ENCODE measurements at regions not wholly inside any gene's neighbourhood (a gene's known extent, or its start where the extent isn't known, plus 50 kb on each side); places are given as distances from the start of the nearest gene placed in this dataset.

DNA sequence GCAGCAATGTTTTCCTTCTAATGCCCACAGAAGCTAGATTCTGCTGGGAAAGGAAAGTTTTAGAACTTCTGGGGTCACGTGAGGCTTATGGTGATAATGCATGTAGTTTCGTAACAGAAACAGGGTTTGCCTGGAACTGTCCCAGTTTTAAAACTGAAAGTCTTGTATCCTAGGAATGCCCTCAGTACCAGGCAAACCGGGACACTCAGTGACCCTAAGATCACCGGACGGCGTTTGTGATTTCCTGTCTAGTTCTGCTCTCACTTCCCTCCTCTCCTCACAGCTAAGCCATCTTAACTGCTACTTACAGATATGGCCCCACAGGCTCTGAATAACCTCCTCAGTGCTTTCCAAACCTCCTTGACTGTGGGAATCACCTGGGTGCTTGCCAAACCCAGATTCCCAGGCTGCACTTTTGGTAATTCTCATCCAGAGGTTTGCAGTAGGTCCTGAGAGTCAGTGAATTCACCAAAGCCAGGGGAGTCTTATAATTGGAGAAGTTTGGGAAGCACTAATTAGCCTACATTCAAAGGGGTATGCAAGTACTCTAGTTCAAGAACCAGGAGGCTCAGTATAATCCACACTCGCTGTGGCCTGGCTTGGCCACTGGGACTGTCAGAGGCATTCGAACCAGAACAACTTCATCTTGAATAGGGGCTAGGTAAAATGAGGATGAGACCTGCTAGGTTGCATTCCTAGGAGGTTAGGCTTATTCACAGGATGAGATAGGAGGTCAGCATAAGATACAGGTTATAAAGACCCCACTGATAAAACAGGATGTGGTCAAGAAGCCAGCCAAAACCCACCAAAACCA lies 231.6 kb upstream of the MYLIP start:
- TF ChIP-seq SALL2 (tag by site-specific recombination; IDR thresholded peaks at IDR 0.05; ENCODE audit: borderline replicate concordance) = no peak
- no peak for TF ChIP-seq ZNF184 (tag by site-specific recombination; IDR thresholded peaks at IDR 0.05)
- no peak for TF ChIP-seq ZNF133 (tag by site-specific recombination; IDR thresholded peaks at IDR 0.05)
- TF ChIP-seq, protein P1, sequence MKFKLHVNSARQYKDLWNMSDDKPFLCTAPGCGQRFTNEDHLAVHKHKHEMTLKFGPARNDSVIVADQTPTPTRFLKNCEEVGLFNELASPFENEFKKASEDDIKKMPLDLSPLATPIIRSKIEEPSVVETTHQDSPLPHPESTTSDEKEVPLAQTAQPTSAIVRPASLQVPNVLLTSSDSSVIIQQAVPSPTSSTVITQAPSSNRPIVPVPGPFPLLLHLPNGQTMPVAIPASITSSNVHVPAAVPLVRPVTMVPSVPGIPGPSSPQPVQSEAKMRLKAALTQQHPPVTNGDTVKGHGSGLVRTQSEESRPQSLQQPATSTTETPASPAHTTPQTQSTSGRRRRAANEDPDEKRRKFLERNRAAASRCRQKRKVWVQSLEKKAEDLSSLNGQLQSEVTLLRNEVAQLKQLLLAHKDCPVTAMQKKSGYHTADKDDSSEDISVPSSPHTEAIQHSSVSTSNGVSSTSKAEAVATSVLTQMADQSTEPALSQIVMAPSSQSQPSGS (tag by site-specific recombination; IDR thresholded peaks at IDR 0.05; ENCODE audit: low read depth) = no peak
- TF ChIP-seq, protein P2, sequence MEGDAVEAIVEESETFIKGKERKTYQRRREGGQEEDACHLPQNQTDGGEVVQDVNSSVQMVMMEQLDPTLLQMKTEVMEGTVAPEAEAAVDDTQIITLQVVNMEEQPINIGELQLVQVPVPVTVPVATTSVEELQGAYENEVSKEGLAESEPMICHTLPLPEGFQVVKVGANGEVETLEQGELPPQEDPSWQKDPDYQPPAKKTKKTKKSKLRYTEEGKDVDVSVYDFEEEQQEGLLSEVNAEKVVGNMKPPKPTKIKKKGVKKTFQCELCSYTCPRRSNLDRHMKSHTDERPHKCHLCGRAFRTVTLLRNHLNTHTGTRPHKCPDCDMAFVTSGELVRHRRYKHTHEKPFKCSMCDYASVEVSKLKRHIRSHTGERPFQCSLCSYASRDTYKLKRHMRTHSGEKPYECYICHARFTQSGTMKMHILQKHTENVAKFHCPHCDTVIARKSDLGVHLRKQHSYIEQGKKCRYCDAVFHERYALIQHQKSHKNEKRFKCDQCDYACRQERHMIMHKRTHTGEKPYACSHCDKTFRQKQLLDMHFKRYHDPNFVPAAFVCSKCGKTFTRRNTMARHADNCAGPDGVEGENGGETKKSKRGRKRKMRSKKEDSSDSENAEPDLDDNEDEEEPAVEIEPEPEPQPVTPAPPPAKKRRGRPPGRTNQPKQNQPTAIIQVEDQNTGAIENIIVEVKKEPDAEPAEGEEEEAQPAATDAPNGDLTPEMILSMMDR (tag by site-specific recombination; IDR thresholded peaks at IDR 0.05) = no peak
- no peak for TF ChIP-seq SCRT1 (tag by site-specific recombination; IDR thresholded peaks at IDR 0.05; ENCODE audit: borderline replicate concordance)
